Liver (tissue), 8 donors: ENCODE measurements at regions not wholly inside any gene's neighbourhood (a gene's known extent, or its start where the extent isn't known, plus 50 kb on each side); places are given as distances from the start of the nearest gene placed in this dataset.

ENCODE experiments used
- DNase-seq: peaks from one replicate; pipeline ENCODE4 v3.0.0-alpha.2; 2017; ENCODE audit warnings: low spot score
- H3K27ac ChIP-seq, 2 donors: one replicate each; pipeline ENCODE4 v1.7.0; 2013; ENCODE audit warnings: inconsistent platforms in 2 of 2, low read length in 2 of 2, control low read depth in 1 of 2, low read depth in 1 of 2, mild to moderate bottlenecking in 1 of 2
- H3K27me3 ChIP-seq, 4 donors: one replicate each; pipeline versions ENCODE4 v1.6.1 to v1.7.0; 2013; ENCODE audit warnings: low read length in 3 of 4, inconsistent platforms in 1 of 4, mild to moderate bottlenecking in 1 of 4, moderate library complexity in 1 of 4; ENCODE audit not compliant: control insufficient read depth in 4 of 4, insufficient read depth in 4 of 4
- H3K36me3 ChIP-seq, 4 donors: one replicate each; pipeline versions ENCODE4 v1.6.1 to v1.7.0; 2013; ENCODE audit warnings: low read length in 3 of 4, mild to moderate bottlenecking in 3 of 4, low read depth in 1 of 4, moderate library complexity in 1 of 4; ENCODE audit not compliant: control insufficient read depth in 4 of 4, insufficient read depth in 3 of 4
- H3K4me1 ChIP-seq, 4 donors: one replicate each; pipeline versions ENCODE4 v1.6.1 to v1.7.0; 2013; ENCODE audit warnings: low read length in 3 of 4, mild to moderate bottlenecking in 3 of 4, moderate library complexity in 1 of 4; ENCODE audit not compliant: control insufficient read depth in 4 of 4, insufficient read depth in 4 of 4
- H3K4me3 ChIP-seq, 3 donors: one replicate each; pipeline versions ENCODE4 v1.6.1 to v1.7.0; 2013; ENCODE audit warnings: low read length in 3 of 3, control low read depth in 1 of 3, low read depth in 1 of 3, mild to moderate bottlenecking in 1 of 3
- H3K9ac ChIP-seq, 2 donors: one replicate each; pipeline ENCODE4 v1.7.0; 2013; ENCODE audit warnings: low read length in 2 of 2, mild to moderate bottlenecking in 2 of 2, moderate library complexity in 2 of 2, control low read depth in 1 of 2, low read depth in 1 of 2
- H3K9me3 ChIP-seq, 4 donors: one replicate each; pipeline versions ENCODE4 v1.6.1 to v1.7.0; 2013; ENCODE audit warnings: low read length in 3 of 4; ENCODE audit not compliant: control insufficient read depth in 4 of 4
- ATF3 ChIP-seq: IDR thresholded peaks from 2 replicates; pipeline ENCODE4 v1.6.1; 2016; ENCODE audit warnings: antibody characterized with exemption
- CTCF ChIP-seq: fragments of 150-350 bp; IDR thresholded peaks from 2 replicates; pipeline ENCODE4 v1.5.1; 2017; ENCODE audit warnings: improper control_type of control experiment, low read depth, low read length; ENCODE audit not compliant: missing input control
- EGR1 ChIP-seq, 2 donors: IDR thresholded peaks; 2 replicates each; pipeline ENCODE4 v1.6.1; 2016 to 2018; ENCODE audit warnings: antibody characterized with exemption in 2 of 2, low read depth in 2 of 2
- FOXA1 ChIP-seq: IDR thresholded peaks from 2 replicates; pipeline ENCODE4 v1.6.1; 2016; ENCODE audit warnings: antibody characterized with exemption
- FOXA2 ChIP-seq: IDR thresholded peaks from 2 replicates; pipeline ENCODE4 v1.6.1; 2016; ENCODE audit warnings: antibody characterized with exemption
- GABPA ChIP-seq, 2 donors: IDR thresholded peaks in 1 of 2; conservative IDR thresholded peaks in 1 of 2; 2 replicates each; pipeline ENCODE4 v1.6.1; 2016; ENCODE audit warnings: antibody characterized with exemption in 2 of 2, mild to moderate bottlenecking in 1 of 2, moderate library complexity in 1 of 2
- HNF4A ChIP-seq, 2 donors: conservative IDR thresholded peaks; 2 replicates each; pipeline ENCODE4 v1.6.1; 2016; ENCODE audit warnings: antibody characterized with exemption in 2 of 2, mild to moderate bottlenecking in 2 of 2
- HNF4G ChIP-seq: IDR thresholded peaks from 2 replicates; pipeline ENCODE4 v1.6.1; 2016; ENCODE audit warnings: antibody characterized with exemption
- JUND ChIP-seq, 2 donors: IDR thresholded peaks; 2 replicates each; pipeline ENCODE4 v1.6.1; 2016; ENCODE audit warnings: antibody characterized with exemption in 2 of 2
- REST ChIP-seq: IDR thresholded peaks from 2 replicates; pipeline ENCODE4 v1.6.1; 2016; ENCODE audit warnings: antibody characterized with exemption, mild to moderate bottlenecking
- RXRA ChIP-seq, 2 donors: IDR thresholded peaks; 2 replicates each; pipeline ENCODE4 v1.6.1; 2017 to 2018; ENCODE audit warnings: antibody characterized with exemption in 2 of 2, mild to moderate bottlenecking in 1 of 2
- SP1 ChIP-seq: IDR thresholded peaks from 2 replicates; pipeline ENCODE4 v1.6.1; 2018; ENCODE audit warnings: antibody characterized with exemption, mild to moderate bottlenecking
- TAF1 ChIP-seq: conservative IDR thresholded peaks from 2 replicates; pipeline ENCODE4 v1.6.1; 2016; ENCODE audit warnings: antibody characterized with exemption, mild to moderate bottlenecking
- ZBTB33 ChIP-seq: IDR thresholded peaks from 2 replicates; pipeline ENCODE4 v1.6.1; 2016; ENCODE audit warnings: antibody characterized with exemption
- WGBS: extraction: QIAGEN DNeasy Blood & Tissue Kit; methylation state at CpG from one replicate; pipeline ENCODE4 v1.1.7; 2013; 5-methylcytosine and 5-hydroxymethylcytosine counted together
- donor health status: healthy.
- donor health status: healthy.
- donor health status: healthy.
- donor health status: healthy.
- donor health status: healthy.

GRCh38 chr4:79253168-79253567 is 72.7 kb downstream of the NAA11 start (continued):
- TF ChIP-seq ZBTB33, result no peak
- TF ChIP-seq HNF4A (conservative IDR thresholded peaks at IDR 0.05), result no peak
- no peak for TF ChIP-seq FOXA2

- WGBS, result 82% methylated on average over 4 of the region's 4 CpGs
Measured at GRCh38 chr4:79250887-79251286, 75.0 kb downstream of the NAA11 start.

GRCh38 chr4:79249881-79250503 is 75.9 kb downstream of the NAA11 start:
- Histone ChIP-seq H3K4me1 (no peaks in the 10 kb centered on the region), H3K4me3 (no peak overlapping the region), H3K27ac (no peak overlapping the region), H3K9me3 (peaks cover 0 to 3% (median 0%) of the 10 kb centered on the region in 4 donors), H3K9ac (no peak overlapping the region), H3K36me3 (no peaks in the 10 kb centered on the region), H3K27me3 (no peaks in the 10 kb centered on the region)
- no peak for TF ChIP-seq CTCF
- TF ChIP-seq REST, result no peak
- no peak for TF ChIP-seq JUND (IDR thresholded peaks at IDR 0.05)
- no peak for TF ChIP-seq ATF3
- no peak for TF ChIP-seq FOXA1
- TF ChIP-seq GABPA (IDR thresholded peaks at IDR 0.05 in 1 of 2, conservative IDR thresholded peaks at IDR 0.05 in 1 of 2), result no peak
- no peak for TF ChIP-seq HNF4G
- no peak for TF ChIP-seq ZBTB33
- TF ChIP-seq TAF1, result no peak
- TF ChIP-seq RXRA (IDR thresholded peaks at IDR 0.05), result no peak
- no peak for TF ChIP-seq EGR1 (IDR thresholded peaks at IDR 0.05; ENCODE audit: low read depth in 2 of 2)
- DNase-seq, result no peak
- 82% methylated on average over 12 of the region's 12 CpGs for whole genome bisulfite sequencing

More at GRCh38 chr4:79250887-79251286, 75.0 kb downstream of the NAA11 start:
- Histone ChIP-seq H3K27me3 (no peaks in the 10 kb centered on the region), H3K4me1 (no peaks in the 10 kb centered on the region), H3K9ac (no peak overlapping the region), H3K9me3 (peaks cover 0 to 3% (median 0%) of the 10 kb centered on the region in 4 donors), H3K27ac (no peak overlapping the region), H3K36me3 (no peaks in the 10 kb centered on the region), H3K4me3 (no peak overlapping the region)
- no peak for DNase-seq
- no peak for TF ChIP-seq SP1
